ENCODE measurements at regions not wholly inside any gene's neighbourhood (a gene's known extent, or its start where the extent isn't known, plus 50 kb on each side); places are given as distances from the start of the nearest gene placed in this dataset.
"Not testable (repeated sequence)": the region's sequence is repeated elsewhere in the genome, so short reads cannot be mapped to it uniquely, and the experiment has no call there.

GRCh38 chr7:67344481-67345193 is 348.0 kb downstream of the TYW1 start:
- no peak for DNase-seq
- H3K36me3 ChIP-seq (ENCODE audit: insufficient read depth, low read length): no peaks in the 10 kb centered on the region
- Mint-ChIP-seq H3K36me3 (peaks cover 23 to 47% (median 29%) of the 10 kb centered on the region in 3 donors), H3K4me1 (peaks cover 0 to 2% (median 0%) of the 10 kb centered on the region in 3 donors), H3K27ac (no peak overlapping the region), H3K9me3 (peaks cover 0 to 9% (median 0%) of the 10 kb centered on the region in 5 donors), H3K4me3 (no peak overlapping the region), H3K27me3 (no peaks in the 10 kb centered on the region)
- POLR2A ChIA-PET: no interaction called here
- no peaks in the 10 kb centered on the region for H3K4me1 ChIP-seq (ENCODE audit: insufficient read depth, low read length)
- H3K27me3 ChIP-seq (ENCODE audit: insufficient read depth, low read length, poor library complexity, severe bottlenecking): no peaks in the 10 kb centered on the region
- CTCF ChIA-PET: no interaction called here
- no peak overlapping the region for H3K27ac ChIP-seq (ENCODE audit: low read depth, low read length)
- no peaks in the 10 kb centered on the region for H3K9me3 ChIP-seq (ENCODE audit: low read length)
- no peak overlapping the region for H3K4me3 ChIP-seq (ENCODE audit: low read length)

GRCh38 chr7:67346126-67346525 is 349.5 kb downstream of the TYW1 start:
- POLR2A ChIA-PET: no interaction called here
- Mint-ChIP-seq H3K9me3 (peaks cover 0 to 9% (median 0%) of the 10 kb centered on the region in 5 donors), H3K27ac (peak overlapping the region in 1 of 8 donors; percentile 35), H3K36me3 (peaks cover 19 to 44% (median 24%) of the 10 kb centered on the region in 3 donors), H3K4me1 (peaks cover 0 to 2% (median 0%) of the 10 kb centered on the region in 3 donors), H3K4me3 (no peak overlapping the region), H3K27me3 (no peaks in the 10 kb centered on the region)
- Histone ChIP-seq H3K27me3 (ENCODE audit: insufficient read depth, low read length, poor library complexity, severe bottlenecking) (no peaks in the 10 kb centered on the region), H3K9me3 (ENCODE audit: low read length) (no peaks in the 10 kb centered on the region), H3K27ac (ENCODE audit: low read depth, low read length) (no peak overlapping the region), H3K4me3 (ENCODE audit: low read length) (no peak overlapping the region), H3K4me1 (ENCODE audit: insufficient read depth, low read length) (no peaks in the 10 kb centered on the region), H3K36me3 (ENCODE audit: insufficient read depth, low read length) (no peaks in the 10 kb centered on the region)
- CTCF ChIA-PET: no interaction called here
- DNase-seq: no peak

DNA sequence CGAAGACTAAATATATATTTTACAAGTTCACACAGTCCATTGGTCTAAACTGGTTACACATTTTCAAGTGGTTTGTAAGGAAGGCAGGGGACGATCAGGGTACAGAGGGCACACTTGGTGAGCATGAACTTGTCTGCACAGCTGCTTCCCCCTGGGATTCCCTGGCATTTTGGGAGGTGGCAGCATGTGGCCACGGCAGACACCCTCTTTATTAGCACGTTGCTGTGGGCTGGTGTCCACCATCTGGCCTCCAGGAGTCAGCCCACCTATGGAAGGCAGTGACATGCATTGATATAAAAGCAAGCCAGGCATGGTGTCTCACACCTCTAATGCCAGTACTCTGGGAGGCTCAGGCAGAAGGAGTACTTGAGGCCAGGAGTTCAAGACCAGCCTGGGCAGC is 350.2 kb downstream of the TYW1 start:
- POLR2A ChIA-PET: no interaction called here
- Histone ChIP-seq H3K36me3 (ENCODE audit: insufficient read depth, low read length) (no peaks in the 10 kb centered on the region), H3K27me3 (ENCODE audit: insufficient read depth, low read length, poor library complexity, severe bottlenecking) (no peaks in the 10 kb centered on the region), H3K27ac (ENCODE audit: low read depth, low read length) (no peak overlapping the region), H3K4me3 (ENCODE audit: low read length) (no peak overlapping the region), H3K9me3 (ENCODE audit: low read length) (no peaks in the 10 kb centered on the region), H3K4me1 (ENCODE audit: insufficient read depth, low read length) (no peaks in the 10 kb centered on the region)
- Mint-ChIP-seq H3K9me3 (peaks cover 0 to 9% (median 0%) of the 10 kb centered on the region in 5 donors), H3K4me3 (no peak overlapping the region), H3K27ac (no peak overlapping the region), H3K27me3 (no peaks in the 10 kb centered on the region), H3K36me3 (peaks cover 19 to 38% (median 21%) of the 10 kb centered on the region in 3 donors), H3K4me1 (peaks cover 0 to 2% (median 0%) of the 10 kb centered on the region in 3 donors)
- no peak for DNase-seq
- CTCF ChIA-PET: no interaction called here

GRCh38 chr7:67348171-67348570 is 351.5 kb downstream of the TYW1 start:
- H3K4me1 ChIP-seq (ENCODE audit: insufficient read depth, low read length): no peaks in the 10 kb centered on the region
- H3K27me3 Mint-ChIP-seq: no peaks in the 10 kb centered on the region

GRCh38 chr7:67357653-67358052 is 361.0 kb downstream of the TYW1 start:
- H3K27ac ChIP-seq (ENCODE audit: low read depth, low read length); DNase-seq; H3K4me3 ChIP-seq (ENCODE audit: low read length); H3K27me3 Mint-ChIP-seq; H3K9me3 ChIP-seq (ENCODE audit: low read length); POLR2A ChIA-PET; H3K4me1 Mint-ChIP-seq; H3K36me3 ChIP-seq (ENCODE audit: insufficient read depth, low read length); H3K4me1 ChIP-seq (ENCODE audit: insufficient read depth, low read length); H3K27me3 ChIP-seq (ENCODE audit: insufficient read depth, low read length, poor library complexity, severe bottlenecking); H3K4me3 Mint-ChIP-seq: not testable (repeated sequence)
- Mint-ChIP-seq H3K9me3 (peaks cover 7 to 37% (median 23%) of the 10 kb centered on the region in 5 donors), H3K36me3 (peaks cover 0 to 17% (median 10%) of the 10 kb centered on the region in 3 donors), H3K27ac (peak overlapping the region in 1 of 8 donors; percentile 8)
- CTCF ChIA-PET: interaction anchor here (1.0 kb wide), 1 partner anchor 14 kb away, joined by 3 read pairs; no protein-coding TSS in a partner anchor

More at GRCh38 chr7:67348171-67348570, 351.5 kb downstream of the TYW1 start:
- Mint-ChIP-seq H3K36me3 (peaks cover 15 to 31% (median 16%) of the 10 kb centered on the region in 3 donors), H3K4me1 (peaks cover 0 to 2% (median 0%) of the 10 kb centered on the region in 3 donors), H3K4me3 (no peak overlapping the region), H3K9me3 (peaks cover 0 to 9% (median 0%) of the 10 kb centered on the region in 5 donors), H3K27ac (no peak overlapping the region)
- no peak for DNase-seq
- Histone ChIP-seq H3K27me3 (ENCODE audit: insufficient read depth, low read length, poor library complexity, severe bottlenecking) (no peaks in the 10 kb centered on the region), H3K27ac (ENCODE audit: low read depth, low read length) (no peak overlapping the region), H3K4me3 (ENCODE audit: low read length) (no peak overlapping the region), H3K36me3 (ENCODE audit: insufficient read depth, low read length) (no peaks in the 10 kb centered on the region), H3K9me3 (ENCODE audit: low read length) (no peaks in the 10 kb centered on the region)
- POLR2A ChIA-PET: no interaction called here
- CTCF ChIA-PET: no interaction called here

GRCh38 chr7:67358316-67358715 is 361.7 kb downstream of the TYW1 start:
- H3K27ac Mint-ChIP-seq; H3K27me3 ChIP-seq (ENCODE audit: insufficient read depth, low read length, poor library complexity, severe bottlenecking); POLR2A ChIA-PET; H3K27ac ChIP-seq (ENCODE audit: low read depth, low read length); CTCF ChIA-PET; H3K4me1 Mint-ChIP-seq; H3K36me3 ChIP-seq (ENCODE audit: insufficient read depth, low read length); H3K27me3 Mint-ChIP-seq; H3K4me3 Mint-ChIP-seq; H3K4me1 ChIP-seq (ENCODE audit: insufficient read depth, low read length); DNase-seq; H3K9me3 ChIP-seq (ENCODE audit: low read length); H3K4me3 ChIP-seq (ENCODE audit: low read length): not testable (repeated sequence)
- peaks cover 0 to 14% (median 10%) of the 10 kb centered on the region in 3 donors for H3K36me3 Mint-ChIP-seq
- H3K9me3 Mint-ChIP-seq: peaks cover 7 to 37% (median 23%) of the 10 kb centered on the region in 5 donors

GRCh38 chr7:67358738-67359137 is 362.1 kb downstream of the TYW1 start:
- H3K9me3 ChIP-seq (ENCODE audit: low read length); CTCF ChIA-PET; H3K36me3 ChIP-seq (ENCODE audit: insufficient read depth, low read length); H3K27me3 ChIP-seq (ENCODE audit: insufficient read depth, low read length, poor library complexity, severe bottlenecking); DNase-seq; H3K27ac Mint-ChIP-seq; H3K4me3 ChIP-seq (ENCODE audit: low read length); H3K27ac ChIP-seq (ENCODE audit: low read depth, low read length); H3K27me3 Mint-ChIP-seq; H3K4me3 Mint-ChIP-seq; H3K4me1 ChIP-seq (ENCODE audit: insufficient read depth, low read length); POLR2A ChIA-PET; H3K4me1 Mint-ChIP-seq: not testable (repeated sequence)
- Mint-ChIP-seq H3K9me3 (peaks cover 7 to 37% (median 23%) of the 10 kb centered on the region in 5 donors), H3K36me3 (peaks cover 0 to 16% (median 10%) of the 10 kb centered on the region in 3 donors)

- H3K36me3 ChIP-seq (ENCODE audit: insufficient read depth, low read length): no peaks in the 10 kb centered on the region
- Mint-ChIP-seq H3K4me3 (no peak overlapping the region), H3K9me3 (peaks cover 7 to 32% (median 23%) of the 10 kb centered on the region in 5 donors), H3K27ac (no peak overlapping the region), H3K4me1 (no peaks in the 10 kb centered on the region), H3K27me3 (no peaks in the 10 kb centered on the region), H3K36me3 (peaks cover 0 to 17% (median 10%) of the 10 kb centered on the region in 3 donors)
- H3K27me3 ChIP-seq (ENCODE audit: insufficient read depth, low read length, poor library complexity, severe bottlenecking): no peaks in the 10 kb centered on the region
- H3K4me3 ChIP-seq (ENCODE audit: low read length): no peak overlapping the region
- H3K27ac ChIP-seq (ENCODE audit: low read depth, low read length): no peak overlapping the region
- no peaks in the 10 kb centered on the region for H3K4me1 ChIP-seq (ENCODE audit: insufficient read depth, low read length)
- CTCF ChIA-PET: no interaction called here
- DNase-seq: no peak
- POLR2A ChIA-PET: no interaction called here
- H3K9me3 ChIP-seq (ENCODE audit: low read length): no peaks in the 10 kb centered on the region
Observed at GRCh38 chr7:67359900-67360299, 363.3 kb downstream of the TYW1 start.
